H9 (cell line): ENCODE measurements at regions not wholly inside any gene's neighbourhood (a gene's known extent, or its start where the extent isn't known, plus 50 kb on each side); places are given as distances from the start of the nearest gene placed in this dataset.

Source experiments
- DNase-seq: peaks from one replicate; pipeline ENCODE4 v3.0.0-alpha.2; 2017
- H2AFZ ChIP-seq: one replicate; pipeline ENCODE4 v1.6.1; 2013; ENCODE audit warnings: mild to moderate bottlenecking, low read length, control low read depth, moderate library complexity
- H2AK5ac ChIP-seq: 2 replicates; pipeline ENCODE4 v1.6.1; 2013; ENCODE audit warnings: low read length, control low read depth, mixed read lengths; ENCODE audit not compliant: insufficient read length
- H2BK120ac ChIP-seq: one replicate; pipeline ENCODE4 v1.6.1; 2013; ENCODE audit warnings: low read depth, mild to moderate bottlenecking, low read length, control low read depth, inconsistent platforms; ENCODE audit not compliant: poor library complexity, severe bottlenecking
- H2BK12ac ChIP-seq: 2 replicates; pipeline ENCODE4 v1.6.1; 2013; ENCODE audit warnings: low read length, control low read depth, mixed read lengths, low read depth; ENCODE audit not compliant: insufficient read length
- H2BK15ac ChIP-seq: 2 replicates; pipeline ENCODE4 v1.6.1; 2013; ENCODE audit warnings: low read depth, low read length, control low read depth
- H2BK20ac ChIP-seq: one replicate; pipeline ENCODE4 v1.6.1; 2013; ENCODE audit warnings: low read depth, mild to moderate bottlenecking, low read length, control low read depth, inconsistent platforms; ENCODE audit not compliant: poor library complexity, severe bottlenecking
- H2BK5ac ChIP-seq: 2 replicates; pipeline ENCODE4 v1.6.1; 2013; ENCODE audit warnings: low read length, control low read depth, mixed read lengths; ENCODE audit not compliant: insufficient read length
- H3K14ac ChIP-seq: 2 replicates; pipeline ENCODE4 v1.6.1; 2013; ENCODE audit warnings: low read length, control low read depth; ENCODE audit not compliant: insufficient read depth
- H3K18ac ChIP-seq: 2 replicates; pipeline ENCODE4 v1.6.1; 2013; ENCODE audit warnings: low read depth, mild to moderate bottlenecking, mixed read lengths, low read length, control low read depth; ENCODE audit not compliant: insufficient read length
- H3K23ac ChIP-seq: 2 replicates; pipeline ENCODE4 v1.6.1; 2013; ENCODE audit warnings: low read length, control low read depth, mixed read lengths, low read depth; ENCODE audit not compliant: insufficient read length
- H3K23me2 ChIP-seq: 2 replicates; pipeline ENCODE4 v1.6.1; 2013; ENCODE audit warnings: low read depth, mild to moderate bottlenecking, mixed read lengths, low read length, control low read depth; ENCODE audit not compliant: insufficient read length, poor library complexity, severe bottlenecking
- H3K27ac ChIP-seq: 2 replicates; pipeline ENCODE4 v1.5.1; 2013; ENCODE audit warnings: low read length, control low read depth, mixed read lengths, low read depth; ENCODE audit not compliant: insufficient read length
- H3K27me3 ChIP-seq: 2 replicates; pipeline ENCODE4 v1.6.1; 2013; ENCODE audit warnings: low read length, control low read depth, inconsistent platforms; ENCODE audit not compliant: insufficient read depth
- H3K4ac ChIP-seq: 2 replicates; pipeline ENCODE4 v1.6.1; 2013; ENCODE audit warnings: low read depth, mild to moderate bottlenecking, control low read depth, inconsistent platforms, low read length, moderate library complexity
- H3K4me1 ChIP-seq: 2 replicates; pipeline ENCODE4 v1.6.1; 2013; ENCODE audit warnings: low read length, control low read depth, inconsistent platforms; ENCODE audit not compliant: insufficient read depth
- H3K4me2 ChIP-seq: 2 replicates; pipeline ENCODE4 v1.6.1; 2013; ENCODE audit warnings: low read length, control low read depth, mixed read lengths; ENCODE audit not compliant: insufficient read length, insufficient read depth
- H3K56ac ChIP-seq: 2 replicates; pipeline ENCODE4 v1.6.1; 2013; ENCODE audit warnings: low read depth, mild to moderate bottlenecking, mixed read lengths, low read length, control low read depth; ENCODE audit not compliant: insufficient read length
- H3K79me1 ChIP-seq: 2 replicates; pipeline ENCODE4 v1.6.1; 2013; ENCODE audit warnings: low read depth, mild to moderate bottlenecking, moderate library complexity, low read length, control low read depth, inconsistent platforms; ENCODE audit not compliant: insufficient read depth, poor library complexity, severe bottlenecking
- H3K79me2 ChIP-seq: 2 replicates; pipeline ENCODE4 v1.6.1; 2013; ENCODE audit warnings: low read length, control low read depth, inconsistent platforms; ENCODE audit not compliant: insufficient read depth
- H3K9ac ChIP-seq: 2 replicates; pipeline ENCODE4 v1.6.1; 2013; ENCODE audit warnings: low read length, control low read depth, mixed read lengths; ENCODE audit not compliant: insufficient read length; ENCODE audit errors: extremely low read depth
- H3K9me3 ChIP-seq: one replicate; pipeline ENCODE4 v1.6.1; 2013; ENCODE audit warnings: low read depth, low read length, inconsistent platforms; ENCODE audit not compliant: control insufficient read depth
- H3T11ph ChIP-seq: one replicate; pipeline ENCODE4 v1.6.1; 2013; ENCODE audit warnings: mild to moderate bottlenecking, low read length, control low read depth, inconsistent platforms
- H4K20me1 ChIP-seq: one replicate; pipeline ENCODE4 v1.6.1; 2013; ENCODE audit not compliant: control insufficient read depth, insufficient read length, insufficient read depth
- H4K5ac ChIP-seq: 2 replicates; pipeline ENCODE4 v1.6.1; 2013; ENCODE audit warnings: low read depth, mild to moderate bottlenecking, mixed read lengths, low read length, control low read depth; ENCODE audit not compliant: insufficient read length
- H4K8ac ChIP-seq: replicated peaks from 2 replicates; pipeline ENCODE4 v1.6.1; 2013; ENCODE audit warnings: low read length, control low read depth, mixed read lengths, low read depth; ENCODE audit not compliant: insufficient read length
- H4K91ac ChIP-seq: 2 replicates; pipeline ENCODE4 v1.6.1; 2013; ENCODE audit warnings: low read depth, mild to moderate bottlenecking, moderate library complexity, mixed read lengths, low read length, control low read depth; ENCODE audit not compliant: insufficient read length
- H3K27ac Mint-ChIP-seq, 3 experiments: 2 replicates in 2 of 3; 3 replicates in 1 of 3; pipeline ENCODE4 v1.8.0; 2020 to 2021; ENCODE audit warnings: mixed read lengths in 3 of 3, mild to moderate bottlenecking in 1 of 3, moderate library complexity in 1 of 3
- H3K27me3 Mint-ChIP-seq: 2 replicates; pipeline ENCODE4 v1.8.0; 2021; ENCODE audit warnings: low read depth, mild to moderate bottlenecking, moderate library complexity, mixed read lengths
- H3K36me3 Mint-ChIP-seq, 3 experiments: 2 replicates in 2 of 3; 3 replicates in 1 of 3; pipeline ENCODE4 v1.8.0; 2020 to 2021; ENCODE audit warnings: low read depth in 3 of 3, mixed read lengths in 3 of 3; ENCODE audit not compliant: insufficient read depth in 1 of 3
- H3K4me1 Mint-ChIP-seq, 2 experiments: 2 replicates each; pipeline ENCODE4 v1.8.0; 2020; ENCODE audit warnings: mixed read lengths in 2 of 2
- H3K4me3 Mint-ChIP-seq, 2 experiments: 2 replicates in 1 of 2; 3 replicates in 1 of 2; pipeline ENCODE4 v1.8.0; 2020 to 2021; ENCODE audit warnings: mild to moderate bottlenecking in 2 of 2, mixed read lengths in 2 of 2, moderate library complexity in 1 of 2
- H3K9me3 Mint-ChIP-seq, 2 experiments: 2 replicates in 1 of 2; 3 replicates in 1 of 2; pipeline ENCODE4 v1.8.0; 2020; ENCODE audit warnings: mild to moderate bottlenecking in 2 of 2, mixed read lengths in 2 of 2, moderate library complexity in 1 of 2
- CTCF ChIP-seq: fragments of 200-600 bp; sonication (generic); conservative IDR thresholded peaks from 3 replicates; pipeline ENCODE4 v1.8.0; 2021; ENCODE audit warnings: antibody characterized with exemption, mild to moderate bottlenecking
- WGBS: extraction: QIAGEN DNeasy Blood & Tissue Kit; methylation state at CpG from one replicate; pipeline ENCODE4 v1.1.7; 2013; ENCODE audit warnings: missing lambda C conversion rate, low lambda C conversion rate, mixed read lengths; ENCODE audit not compliant: insufficient read length; ENCODE audit errors: extremely low coverage; 5-methylcytosine and 5-hydroxymethylcytosine counted together

- Histone ChIP-seq H3K56ac (no peak overlapping the region), H4K8ac (no peak overlapping the region), H2BK120ac (no peak overlapping the region), H4K5ac (no peak overlapping the region), H3K4ac (no peak overlapping the region), H3K27me3 (no peaks in the 10 kb centered on the region), H3K9me3 (no peaks in the 10 kb centered on the region), H3K79me2 (no peaks in the 10 kb centered on the region), H3T11ph (no peak overlapping the region), H3K14ac (no peak overlapping the region), H2BK20ac (no peak overlapping the region), H3K79me1 (no peaks in the 10 kb centered on the region), H2BK12ac (no peak overlapping the region), H4K91ac (no peak overlapping the region), H3K4me2 (no peak overlapping the region), H3K23me2 (no peaks in the 10 kb centered on the region), H2AK5ac (no peak overlapping the region), H3K18ac (no peak overlapping the region), H2AFZ (no peak overlapping the region), H3K27ac (no peak overlapping the region), H3K23ac (no peak overlapping the region), H4K20me1 (no peaks in the 10 kb centered on the region), H2BK5ac (no peak overlapping the region), H3K9ac (no peak overlapping the region), H2BK15ac (no peak overlapping the region), H3K4me1 (no peaks in the 10 kb centered on the region)
- H3K4me3 Mint-ChIP-seq: no peak overlapping the region
- H3K36me3 Mint-ChIP-seq: no peaks in the 10 kb centered on the region
- H3K9me3 Mint-ChIP-seq: no peaks in the 10 kb centered on the region; a peak in 2 of 5 replicates
- WGBS: no CpG with 5 or more reads among the region's 4 CpGs
- no peak for TF ChIP-seq CTCF
- peaks cover 21% of the 10 kb centered on the region for H3K27me3 Mint-ChIP-seq
- no peak overlapping the region; a peak in 1 of 7 replicates for H3K27ac Mint-ChIP-seq
- H3K4me1 Mint-ChIP-seq: no peaks in the 10 kb centered on the region
- DNase-seq: no peak
Measured at GRCh38 chr3:43195115-43195498, 89.2 kb upstream of the POMGNT2 start.
